ENCODE measurements at regions not wholly inside any gene's neighbourhood (a gene's known extent, or its start where the extent isn't known, plus 50 kb on each side); places are given as distances from the start of the nearest gene placed in this dataset.

GRCh38 chr6:141426400-141426980 lies 706.2 kb upstream of the GJE1 start:
- Histone ChIP-seq H2AFZ (ENCODE audit: low read depth, low read length) (no peak overlapping the region), H3K9ac (ENCODE audit: low read length) (no peak overlapping the region), H3K27me3 (ENCODE audit: insufficient read depth, low read depth, low read length) (no peaks in the 10 kb centered on the region), H4K20me1 (ENCODE audit: insufficient read depth) (no peaks in the 10 kb centered on the region), H3K9me3 (ENCODE audit: low read length) (no peaks in the 10 kb centered on the region), H3K27ac (ENCODE audit: low read length) (no peak overlapping the region), H3K4me2 (ENCODE audit: low read length) (no peak overlapping the region), H3K9me2 (ENCODE audit: insufficient read depth, low read length) (no peaks in the 10 kb centered on the region), H3K79me2 (replicated peaks; ENCODE audit: insufficient read depth, low read length) (no peaks in the 10 kb centered on the region), H3F3A (ENCODE audit: insufficient read depth, low read length, poor library complexity, severe bottlenecking) (no peaks in the 10 kb centered on the region), H3K36me3 (ENCODE audit: insufficient read depth, low read length) (no peaks in the 10 kb centered on the region), H3K4me3 (ENCODE audit: low read length) (no peak overlapping the region)
- TF ChIP-seq EZH2 (IDR thresholded peaks at IDR 0.05; ENCODE audit: borderline replicate concordance, insufficient read depth, low read length, poor library complexity, severe bottlenecking) (no peak), REST (IDR thresholded peaks at IDR 0.05; ENCODE audit: borderline replicate concordance) (no peak), SMC3 (conservative IDR thresholded peaks at IDR 0.05; ENCODE audit: poor library complexity) (no peak), EP300 (conservative IDR thresholded peaks at IDR 0.05; ENCODE audit: poor library complexity, severe bottlenecking) (no peak), TAF1 (IDR thresholded peaks at IDR 0.05; ENCODE audit: low read depth) (no peak)

- Histone ChIP-seq H3K27ac (ENCODE audit: low read length) (no peak overlapping the region), H3F3A (ENCODE audit: insufficient read depth, low read length, poor library complexity, severe bottlenecking) (no peaks in the 10 kb centered on the region), H2AFZ (ENCODE audit: low read depth, low read length) (no peak overlapping the region), H3K9me3 (ENCODE audit: low read length) (no peaks in the 10 kb centered on the region), H3K36me3 (ENCODE audit: insufficient read depth, low read length) (no peaks in the 10 kb centered on the region), H3K9ac (ENCODE audit: low read length) (no peak overlapping the region), H3K27me3 (ENCODE audit: insufficient read depth, low read depth, low read length) (no peaks in the 10 kb centered on the region), H3K9me2 (ENCODE audit: insufficient read depth, low read length) (no peaks in the 10 kb centered on the region), H4K20me1 (ENCODE audit: insufficient read depth) (no peaks in the 10 kb centered on the region), H3K79me2 (replicated peaks; ENCODE audit: insufficient read depth, low read length) (no peaks in the 10 kb centered on the region), H3K4me3 (ENCODE audit: low read length) (no peak overlapping the region), H3K4me2 (ENCODE audit: low read length) (no peak overlapping the region)
- TF ChIP-seq EP300 (conservative IDR thresholded peaks at IDR 0.05; ENCODE audit: poor library complexity, severe bottlenecking) (no peak), POLR2AphosphoS5 (IDR thresholded peaks at IDR 0.05) (no peak), REST (IDR thresholded peaks at IDR 0.05; ENCODE audit: borderline replicate concordance) (no peak), MXI1 (conservative IDR thresholded peaks at IDR 0.05; ENCODE audit: poor library complexity, severe bottlenecking) (no peak), TAF1 (IDR thresholded peaks at IDR 0.05; ENCODE audit: low read depth) (no peak), SMC3 (conservative IDR thresholded peaks at IDR 0.05; ENCODE audit: poor library complexity) (no peak)
Measured at GRCh38 chr6:141421378-141421777, 711.3 kb upstream of the GJE1 start.

Data from neural cell (in vitro differentiated cells).